H9 (cell line): ENCODE measurements at regions not wholly inside any gene's neighbourhood (a gene's known extent, or its start where the extent isn't known, plus 50 kb on each side); places are given as distances from the start of the nearest gene placed in this dataset.

Source experiments
- DNase-seq: peaks from one replicate; pipeline ENCODE4 v3.0.0-alpha.2; 2017
- H2AFZ ChIP-seq: one replicate; pipeline ENCODE4 v1.6.1; 2013; ENCODE audit warnings: mild to moderate bottlenecking, low read length, control low read depth, moderate library complexity
- H2AK5ac ChIP-seq: 2 replicates; pipeline ENCODE4 v1.6.1; 2013; ENCODE audit warnings: low read length, control low read depth, mixed read lengths; ENCODE audit not compliant: insufficient read length
- H2BK120ac ChIP-seq: one replicate; pipeline ENCODE4 v1.6.1; 2013; ENCODE audit warnings: low read depth, mild to moderate bottlenecking, low read length, control low read depth, inconsistent platforms; ENCODE audit not compliant: poor library complexity, severe bottlenecking
- H2BK12ac ChIP-seq: 2 replicates; pipeline ENCODE4 v1.6.1; 2013; ENCODE audit warnings: low read length, control low read depth, mixed read lengths, low read depth; ENCODE audit not compliant: insufficient read length
- H2BK15ac ChIP-seq: 2 replicates; pipeline ENCODE4 v1.6.1; 2013; ENCODE audit warnings: low read depth, low read length, control low read depth
- H2BK20ac ChIP-seq: one replicate; pipeline ENCODE4 v1.6.1; 2013; ENCODE audit warnings: low read depth, mild to moderate bottlenecking, low read length, control low read depth, inconsistent platforms; ENCODE audit not compliant: poor library complexity, severe bottlenecking
- H2BK5ac ChIP-seq: 2 replicates; pipeline ENCODE4 v1.6.1; 2013; ENCODE audit warnings: low read length, control low read depth, mixed read lengths; ENCODE audit not compliant: insufficient read length
- H3K14ac ChIP-seq: 2 replicates; pipeline ENCODE4 v1.6.1; 2013; ENCODE audit warnings: low read length, control low read depth; ENCODE audit not compliant: insufficient read depth
- H3K18ac ChIP-seq: 2 replicates; pipeline ENCODE4 v1.6.1; 2013; ENCODE audit warnings: low read depth, mild to moderate bottlenecking, mixed read lengths, low read length, control low read depth; ENCODE audit not compliant: insufficient read length
- H3K23ac ChIP-seq: 2 replicates; pipeline ENCODE4 v1.6.1; 2013; ENCODE audit warnings: low read length, control low read depth, mixed read lengths, low read depth; ENCODE audit not compliant: insufficient read length
- H3K23me2 ChIP-seq: 2 replicates; pipeline ENCODE4 v1.6.1; 2013; ENCODE audit warnings: low read depth, mild to moderate bottlenecking, mixed read lengths, low read length, control low read depth; ENCODE audit not compliant: insufficient read length, poor library complexity, severe bottlenecking
- H3K27ac ChIP-seq: 2 replicates; pipeline ENCODE4 v1.5.1; 2013; ENCODE audit warnings: low read length, control low read depth, mixed read lengths, low read depth; ENCODE audit not compliant: insufficient read length
- H3K27me3 ChIP-seq: 2 replicates; pipeline ENCODE4 v1.6.1; 2013; ENCODE audit warnings: low read length, control low read depth, inconsistent platforms; ENCODE audit not compliant: insufficient read depth
- H3K4ac ChIP-seq: 2 replicates; pipeline ENCODE4 v1.6.1; 2013; ENCODE audit warnings: low read depth, mild to moderate bottlenecking, control low read depth, inconsistent platforms, low read length, moderate library complexity
- H3K4me1 ChIP-seq: 2 replicates; pipeline ENCODE4 v1.6.1; 2013; ENCODE audit warnings: low read length, control low read depth, inconsistent platforms; ENCODE audit not compliant: insufficient read depth
- H3K4me2 ChIP-seq: 2 replicates; pipeline ENCODE4 v1.6.1; 2013; ENCODE audit warnings: low read length, control low read depth, mixed read lengths; ENCODE audit not compliant: insufficient read length, insufficient read depth
- H3K56ac ChIP-seq: 2 replicates; pipeline ENCODE4 v1.6.1; 2013; ENCODE audit warnings: low read depth, mild to moderate bottlenecking, mixed read lengths, low read length, control low read depth; ENCODE audit not compliant: insufficient read length
- H3K79me1 ChIP-seq: 2 replicates; pipeline ENCODE4 v1.6.1; 2013; ENCODE audit warnings: low read depth, mild to moderate bottlenecking, moderate library complexity, low read length, control low read depth, inconsistent platforms; ENCODE audit not compliant: insufficient read depth, poor library complexity, severe bottlenecking
- H3K79me2 ChIP-seq: 2 replicates; pipeline ENCODE4 v1.6.1; 2013; ENCODE audit warnings: low read length, control low read depth, inconsistent platforms; ENCODE audit not compliant: insufficient read depth
- H3K9ac ChIP-seq: 2 replicates; pipeline ENCODE4 v1.6.1; 2013; ENCODE audit warnings: low read length, control low read depth, mixed read lengths; ENCODE audit not compliant: insufficient read length; ENCODE audit errors: extremely low read depth
- H3K9me3 ChIP-seq: one replicate; pipeline ENCODE4 v1.6.1; 2013; ENCODE audit warnings: low read depth, low read length, inconsistent platforms; ENCODE audit not compliant: control insufficient read depth
- H3T11ph ChIP-seq: one replicate; pipeline ENCODE4 v1.6.1; 2013; ENCODE audit warnings: mild to moderate bottlenecking, low read length, control low read depth, inconsistent platforms
- H4K20me1 ChIP-seq: one replicate; pipeline ENCODE4 v1.6.1; 2013; ENCODE audit not compliant: control insufficient read depth, insufficient read length, insufficient read depth
- H4K5ac ChIP-seq: 2 replicates; pipeline ENCODE4 v1.6.1; 2013; ENCODE audit warnings: low read depth, mild to moderate bottlenecking, mixed read lengths, low read length, control low read depth; ENCODE audit not compliant: insufficient read length
- H4K8ac ChIP-seq: replicated peaks from 2 replicates; pipeline ENCODE4 v1.6.1; 2013; ENCODE audit warnings: low read length, control low read depth, mixed read lengths, low read depth; ENCODE audit not compliant: insufficient read length
- H4K91ac ChIP-seq: 2 replicates; pipeline ENCODE4 v1.6.1; 2013; ENCODE audit warnings: low read depth, mild to moderate bottlenecking, moderate library complexity, mixed read lengths, low read length, control low read depth; ENCODE audit not compliant: insufficient read length
- H3K27ac Mint-ChIP-seq, 3 experiments: 2 replicates in 2 of 3; 3 replicates in 1 of 3; pipeline ENCODE4 v1.8.0; 2020 to 2021; ENCODE audit warnings: mixed read lengths in 3 of 3, mild to moderate bottlenecking in 1 of 3, moderate library complexity in 1 of 3
- H3K27me3 Mint-ChIP-seq: 2 replicates; pipeline ENCODE4 v1.8.0; 2021; ENCODE audit warnings: low read depth, mild to moderate bottlenecking, moderate library complexity, mixed read lengths
- H3K36me3 Mint-ChIP-seq, 3 experiments: 2 replicates in 2 of 3; 3 replicates in 1 of 3; pipeline ENCODE4 v1.8.0; 2020 to 2021; ENCODE audit warnings: low read depth in 3 of 3, mixed read lengths in 3 of 3; ENCODE audit not compliant: insufficient read depth in 1 of 3
- H3K4me1 Mint-ChIP-seq, 2 experiments: 2 replicates each; pipeline ENCODE4 v1.8.0; 2020; ENCODE audit warnings: mixed read lengths in 2 of 2
- H3K4me3 Mint-ChIP-seq, 2 experiments: 2 replicates in 1 of 2; 3 replicates in 1 of 2; pipeline ENCODE4 v1.8.0; 2020 to 2021; ENCODE audit warnings: mild to moderate bottlenecking in 2 of 2, mixed read lengths in 2 of 2, moderate library complexity in 1 of 2
- H3K9me3 Mint-ChIP-seq, 2 experiments: 2 replicates in 1 of 2; 3 replicates in 1 of 2; pipeline ENCODE4 v1.8.0; 2020; ENCODE audit warnings: mild to moderate bottlenecking in 2 of 2, mixed read lengths in 2 of 2, moderate library complexity in 1 of 2
- CTCF ChIP-seq: fragments of 200-600 bp; sonication (generic); conservative IDR thresholded peaks from 3 replicates; pipeline ENCODE4 v1.8.0; 2021; ENCODE audit warnings: antibody characterized with exemption, mild to moderate bottlenecking
- WGBS: extraction: QIAGEN DNeasy Blood & Tissue Kit; methylation state at CpG from one replicate; pipeline ENCODE4 v1.1.7; 2013; ENCODE audit warnings: missing lambda C conversion rate, low lambda C conversion rate, mixed read lengths; ENCODE audit not compliant: insufficient read length; ENCODE audit errors: extremely low coverage; 5-methylcytosine and 5-hydroxymethylcytosine counted together

DNA sequence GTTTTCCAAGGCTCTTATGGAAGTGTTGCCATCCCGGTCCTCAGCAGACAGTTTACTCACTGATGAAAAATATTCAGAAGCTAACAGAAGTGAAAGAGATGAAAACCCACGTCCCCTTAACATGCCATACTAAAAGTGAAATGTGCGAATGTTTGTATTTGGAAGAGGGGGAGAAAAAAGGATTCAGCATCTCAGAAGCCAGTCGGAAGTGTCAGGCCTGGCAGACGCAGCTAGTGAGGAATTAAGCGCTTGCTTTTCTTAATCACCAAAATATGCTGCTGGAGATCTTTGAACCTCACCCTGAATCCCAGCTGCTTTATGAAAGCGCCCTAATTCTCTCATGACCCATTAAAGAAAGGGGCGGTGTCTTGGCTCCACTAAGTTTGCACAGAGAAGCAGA, 653.7 kb downstream of the DCDC2C start:
- Mint-ChIP-seq H3K4me3 (no peak overlapping the region), H3K27me3 (no peaks in the 10 kb centered on the region), H3K9me3 (peaks cover 4 to 6% of the 10 kb centered on the region in 2 experiments; a peak in 2 of 5 replicates), H3K36me3 (peaks cover 0 to 8% (median 5%) of the 10 kb centered on the region in 3 experiments; a peak in 4 of 7 replicates), H3K4me1 (peaks cover 2 to 8% of the 10 kb centered on the region in 2 experiments; a peak in 3 of 4 replicates), H3K27ac (no peak overlapping the region)
- H4K8ac ChIP-seq, result no peak overlapping the region
- H2AFZ ChIP-seq, result peak overlapping the region; percentile 1
- H3K23ac ChIP-seq, result no peak overlapping the region
- H2AK5ac ChIP-seq, result no peak overlapping the region
- DNase-seq, result no peak
- no peak overlapping the region for H3K9ac ChIP-seq
- H3K9me3 ChIP-seq, result no peaks in the 10 kb centered on the region
- H4K5ac ChIP-seq, result no peak overlapping the region
- H2BK12ac ChIP-seq, result no peak overlapping the region
- no peak overlapping the region for H2BK20ac ChIP-seq
- no peak overlapping the region for H3K56ac ChIP-seq
- H2BK120ac ChIP-seq, result no peak overlapping the region
- no CpG with 5 or more reads among the region's 8 CpGs for WGBS
- H3K79me2 ChIP-seq, result no peaks in the 10 kb centered on the region
- no peak overlapping the region for H3K4me2 ChIP-seq
- no peaks in the 10 kb centered on the region for H3K79me1 ChIP-seq
- no peak overlapping the region for H4K91ac ChIP-seq
- no peak overlapping the region for H3K4ac ChIP-seq
- no peak overlapping the region for H2BK15ac ChIP-seq
- no peak for TF ChIP-seq CTCF
- H3K27me3 ChIP-seq, result no peaks in the 10 kb centered on the region
- H4K20me1 ChIP-seq, result no peaks in the 10 kb centered on the region
- H3K14ac ChIP-seq, result no peak overlapping the region
- no peak overlapping the region for H2BK5ac ChIP-seq
- no peaks in the 10 kb centered on the region for H3K23me2 ChIP-seq
- no peak overlapping the region for H3K18ac ChIP-seq
- no peak overlapping the region for H3K27ac ChIP-seq
- H3T11ph ChIP-seq, result no peak overlapping the region
- H3K4me1 ChIP-seq, result no peaks in the 10 kb centered on the region
